ENCODE measurements at regions not wholly inside any gene's neighbourhood (a gene's known extent, or its start where the extent isn't known, plus 50 kb on each side); places are given as distances from the start of the nearest gene placed in this dataset.

GRCh38 chr2:19250906-19251305 lies 107.5 kb downstream of the OSR1 start:
- no peak for TF ChIP-seq CTCF (IDR thresholded peaks at IDR 0.05; ENCODE audit: low read depth, low read length, poor library complexity, severe bottlenecking)
- no peak for TF ChIP-seq EZH2phosphoT487 (IDR thresholded peaks at IDR 0.05; ENCODE audit: borderline replicate concordance, low read length)

Data from DOHH2 (cell line).